PFSK-1 (cell line): ENCODE measurements at regions not wholly inside any gene's neighbourhood (a gene's known extent, or its start where the extent isn't known, plus 50 kb on each side); places are given as distances from the start of the nearest gene placed in this dataset.

ENCODE experiments used
- POLR2AphosphoS5 ChIP-seq: IDR thresholded peaks from 2 replicates; pipeline ENCODE4 v1.6.1; 2012; ENCODE audit warnings: low read depth, mild to moderate bottlenecking, control low read depth, low read length, moderate library complexity
- SIN3A ChIP-seq: IDR thresholded peaks from 2 replicates; pipeline ENCODE4 v1.6.1; 2012; ENCODE audit warnings: mild to moderate bottlenecking, low read length, moderate library complexity, borderline replicate concordance; ENCODE audit not compliant: insufficient read depth
- TAF1 ChIP-seq: IDR thresholded peaks from 2 replicates; pipeline ENCODE4 v1.6.1; 2012; ENCODE audit warnings: low read length, control low read depth, borderline replicate concordance; ENCODE audit not compliant: insufficient read depth

DNA sequence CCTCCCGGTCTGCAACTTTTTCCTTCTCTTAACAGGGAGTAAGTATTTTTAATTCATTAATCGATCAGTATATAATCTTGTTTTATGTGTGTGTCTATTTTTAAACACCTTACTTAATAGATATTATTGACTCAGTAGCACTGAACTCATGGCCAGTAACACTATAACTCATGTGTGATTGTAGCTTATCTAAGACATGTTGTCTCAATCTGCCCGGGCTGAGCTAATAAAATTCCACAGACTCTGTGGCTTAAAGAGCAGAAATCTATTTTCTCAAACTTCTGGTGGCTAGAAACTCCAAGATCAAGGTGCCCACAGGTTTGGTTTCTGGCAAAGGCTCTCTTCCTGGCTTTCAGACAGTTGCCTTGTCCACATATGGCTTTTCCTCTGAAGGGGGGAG, 68.8 kb upstream of the TNFAIP3 start:
- no peak for TF ChIP-seq POLR2AphosphoS5
- no peak for TF ChIP-seq TAF1
- TF ChIP-seq SIN3A, result no peak
